ENCODE measurements at regions not wholly inside any gene's neighbourhood (a gene's known extent, or its start where the extent isn't known, plus 50 kb on each side); places are given as distances from the start of the nearest gene placed in this dataset.

GRCh38 chr18:25662272-25662671 is 310.3 kb upstream of the ZNF521 start:
- TF ChIP-seq EZH2 (IDR thresholded peaks at IDR 0.05; ENCODE audit: insufficient read depth, poor library complexity, severe bottlenecking) (no peak), EZH2phosphoT487 (IDR thresholded peaks at IDR 0.05; ENCODE audit: insufficient read depth, low read depth) (no peak)

All from GM23248 (cell line).